ENCODE measurements at regions not wholly inside any gene's neighbourhood (a gene's known extent, or its start where the extent isn't known, plus 50 kb on each side); places are given as distances from the start of the nearest gene placed in this dataset.

- no peak for DNase-seq
These were observed 187.3 kb downstream of the MBOAT1 start for GRCh38 chr6:20024978-20025377.

GRCh38 chr6:20025681-20026080, 186.6 kb downstream of the MBOAT1 start:
- DNase-seq = no peak

GRCh38 chr6:20028143-20028542, 184.1 kb downstream of the MBOAT1 start:
- DNase-seq = no peak

- no peak for DNase-seq
These were observed 183.7 kb downstream of the MBOAT1 start for GRCh38 chr6:20028562-20028961.

- no peak for DNase-seq
These were observed 182.3 kb downstream of the MBOAT1 start for GRCh38 chr6:20029979-20030378.

GRCh38 chr6:20031342-20031741, 180.9 kb downstream of the MBOAT1 start:
- no peak for DNase-seq

GRCh38 chr6:20033697-20034407, 178.4 kb downstream of the MBOAT1 start:
- no peak for DNase-seq

GRCh38 chr6:20034408-20034769, 177.9 kb downstream of the MBOAT1 start:
- DNase-seq = no peak

- no peak for DNase-seq
These were observed 176.1 kb downstream of the MBOAT1 start for GRCh38 chr6:20036141-20036677.

- no peak for DNase-seq
These were observed 173.7 kb downstream of the MBOAT1 start for GRCh38 chr6:20038410-20039204.

- no peak for DNase-seq
These were observed 167.4 kb downstream of the MBOAT1 start for GRCh38 chr6:20044883-20045282.

Data from CD4-positive, alpha-beta T cell treated with Interleukin-15 for 1 hour (primary cell).